HG03558 (cell line): ENCODE measurements at regions not wholly inside any gene's neighbourhood (a gene's known extent, or its start where the extent isn't known, plus 50 kb on each side); places are given as distances from the start of the nearest gene placed in this dataset.
A peak's percentile ranks its signal among the peaks of the same experiment; 100 is the strongest.
"Not testable (repeated sequence)": the region's sequence is repeated elsewhere in the genome, so short reads cannot be mapped to it uniquely, and the experiment has no call there.

Experiments
- ATAC-seq: cut with Tn5 transposase; IDR thresholded peaks from one replicate; pipeline ENCODE4 v1.9.1; 2021; ENCODE audit warnings: moderate number of reproducible peaks; ENCODE audit not compliant: unreplicated experiment; ENCODE audit errors: extremely low read depth

DNA sequence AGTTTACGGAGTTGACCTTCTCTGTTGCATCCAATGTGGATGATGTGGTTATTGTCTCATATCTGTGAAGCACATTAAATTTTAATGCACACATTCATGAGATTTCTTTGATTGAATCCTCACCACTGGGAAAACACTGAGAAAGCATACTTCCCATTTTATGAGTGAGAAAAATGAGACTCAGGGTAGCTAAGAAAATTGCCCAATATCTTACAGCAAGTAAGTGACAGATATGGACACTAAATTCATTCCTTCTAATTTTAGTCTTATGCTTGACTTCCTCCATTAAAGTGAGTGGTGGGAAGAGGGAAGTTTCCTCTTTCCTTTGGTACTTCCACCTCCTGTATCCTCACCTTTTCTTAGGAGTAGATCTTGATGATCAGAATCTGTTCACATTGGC lies 504.8 kb upstream of the BOD1L1 start:
- no peak for ATAC-seq

DNA sequence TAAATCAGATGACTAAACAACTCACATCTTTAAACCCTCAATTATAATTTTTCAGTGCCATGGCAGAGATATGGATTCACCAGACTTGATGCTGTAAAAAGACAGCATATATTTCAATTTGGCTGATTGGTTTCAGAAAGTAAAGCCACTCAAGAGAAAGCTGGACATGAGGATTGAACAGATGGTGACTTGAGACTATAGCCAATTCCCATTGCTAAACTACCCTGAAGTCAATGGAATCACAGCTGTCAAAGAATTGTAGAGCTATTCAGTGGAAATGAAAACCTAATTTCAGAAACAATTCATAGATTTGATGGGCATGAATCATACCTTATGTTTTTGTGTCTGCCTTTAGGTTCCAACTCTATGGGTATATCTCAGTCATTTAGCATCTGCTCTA lies 510.6 kb upstream of the BOD1L1 start:
- no peak for ATAC-seq

DNA sequence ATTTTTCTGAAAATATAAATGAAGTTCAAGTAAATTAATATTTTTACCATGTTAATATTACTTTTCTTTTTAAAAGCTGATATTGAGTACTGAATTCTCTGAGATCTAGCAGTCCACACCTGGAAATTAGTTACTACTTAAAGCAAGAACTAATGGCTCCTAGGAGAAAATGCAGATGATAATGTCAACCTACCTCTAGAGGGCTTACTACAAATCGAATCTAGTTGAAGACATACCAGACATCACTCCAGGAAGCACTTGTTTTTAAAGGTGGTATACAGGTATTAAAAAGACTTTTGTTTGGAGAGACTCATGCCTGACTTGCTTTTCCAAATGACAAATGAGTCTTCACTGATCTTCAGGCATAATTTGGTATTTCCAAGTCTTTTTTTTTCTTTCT lies 516.4 kb upstream of the BOD1L1 start:
- ATAC-seq: no peak

GRCh38 chr4:14149176-14150053 lies 521.9 kb upstream of the BOD1L1 start:
- no peak for ATAC-seq

DNA sequence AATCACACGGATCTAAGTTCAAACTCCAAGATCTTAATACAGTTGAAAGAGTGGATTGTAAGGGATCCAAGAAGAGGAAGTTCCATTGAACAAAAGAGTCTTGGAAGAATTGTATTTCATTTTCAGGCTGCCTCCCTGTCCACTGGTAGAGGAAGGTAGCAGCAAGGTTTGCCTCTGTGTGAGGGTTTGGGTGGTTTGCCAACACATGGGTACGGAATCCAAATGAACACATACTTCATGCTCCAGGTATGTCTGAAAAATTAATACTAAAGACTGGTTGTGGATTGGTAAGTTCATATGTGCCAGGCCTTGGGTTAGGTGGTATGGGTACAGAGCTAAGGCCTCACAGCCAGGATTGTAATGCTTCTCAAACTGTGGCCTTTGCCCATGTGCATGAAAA lies 523.6 kb upstream of the BOD1L1 start:
- ATAC-seq: no peak

GRCh38 chr4:14152834-14153519 lies 525.5 kb upstream of the BOD1L1 start:
- ATAC-seq: peak; percentile 67

DNA sequence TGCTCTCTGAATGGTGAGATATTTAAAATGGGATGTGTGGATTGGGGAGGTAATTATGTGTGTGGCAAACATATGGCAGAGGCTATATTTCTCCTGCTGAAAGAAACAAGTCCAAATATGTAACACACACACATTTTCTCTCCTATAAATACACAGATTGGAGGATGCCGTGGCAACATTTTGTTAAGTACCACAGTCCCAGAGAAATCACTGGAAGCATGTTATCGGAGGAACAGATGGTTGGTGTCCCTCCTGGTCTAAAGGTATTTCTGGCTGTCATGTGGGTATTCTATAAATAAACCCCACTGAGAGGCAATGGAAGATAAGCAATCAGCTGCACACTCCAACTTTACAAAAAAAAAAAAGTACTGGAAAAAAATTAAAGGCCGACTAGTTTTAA lies 528.3 kb upstream of the BOD1L1 start:
- ATAC-seq: no peak

- peak; percentile 41 for ATAC-seq
These were observed 529.7 kb upstream of the BOD1L1 start for GRCh38 chr4:14157262-14157661.

GRCh38 chr4:14165222-14165920 lies 537.8 kb upstream of the BOD1L1 start:
- ATAC-seq: peak; percentile 96

GRCh38 chr4:14167876-14168510 lies 540.5 kb upstream of the BOD1L1 start:
- ATAC-seq: no peak

DNA sequence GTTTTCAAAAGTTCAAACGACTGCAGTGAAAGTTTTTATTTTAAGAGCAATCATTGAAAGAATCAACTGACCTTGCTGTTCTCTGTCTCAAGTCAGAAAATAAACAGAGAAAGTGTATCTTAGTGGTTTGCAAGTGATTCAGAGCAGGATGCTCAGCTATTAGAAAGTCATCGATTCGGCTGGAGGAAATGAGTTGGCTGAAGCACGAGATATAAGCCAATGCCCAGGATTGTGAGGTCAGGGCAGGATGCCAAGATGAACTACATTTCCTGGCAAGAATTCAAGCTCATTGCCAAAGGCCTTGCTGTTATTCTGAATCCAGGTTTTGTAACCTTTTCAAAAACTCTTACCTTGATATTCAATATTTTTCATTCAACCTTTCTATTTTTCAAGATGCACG lies 541.4 kb upstream of the BOD1L1 start:
- ATAC-seq: peak; percentile 55

- no peak for ATAC-seq
These were observed 541.9 kb upstream of the BOD1L1 start for GRCh38 chr4:14169460-14169859.

GRCh38 chr4:14169940-14170339 lies 542.4 kb upstream of the BOD1L1 start:
- ATAC-seq: not testable (repeated sequence)

- ATAC-seq: no peak
These were observed 549.1 kb upstream of the BOD1L1 start for GRCh38 chr4:14176613-14177012.

DNA sequence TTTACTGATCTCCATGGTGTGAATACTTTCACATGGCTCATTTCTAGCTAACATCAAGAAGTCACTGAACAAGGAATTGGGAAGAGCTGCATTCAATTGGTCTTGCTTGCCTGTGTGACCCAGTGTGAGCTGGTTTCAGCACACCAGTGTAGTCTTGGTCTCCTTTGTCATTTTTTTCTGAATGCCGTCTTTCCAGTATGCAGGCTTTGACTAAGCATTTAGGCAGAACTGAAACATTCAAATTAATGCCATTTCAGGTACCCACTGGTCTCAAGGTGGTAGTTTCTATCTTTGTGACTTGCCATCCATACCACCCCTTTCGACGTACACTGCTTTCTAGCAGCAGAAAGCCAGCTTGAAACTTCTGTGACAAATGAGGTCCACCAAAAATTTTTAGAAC lies 550.5 kb upstream of the BOD1L1 start:
- peak; percentile 91 for ATAC-seq

DNA sequence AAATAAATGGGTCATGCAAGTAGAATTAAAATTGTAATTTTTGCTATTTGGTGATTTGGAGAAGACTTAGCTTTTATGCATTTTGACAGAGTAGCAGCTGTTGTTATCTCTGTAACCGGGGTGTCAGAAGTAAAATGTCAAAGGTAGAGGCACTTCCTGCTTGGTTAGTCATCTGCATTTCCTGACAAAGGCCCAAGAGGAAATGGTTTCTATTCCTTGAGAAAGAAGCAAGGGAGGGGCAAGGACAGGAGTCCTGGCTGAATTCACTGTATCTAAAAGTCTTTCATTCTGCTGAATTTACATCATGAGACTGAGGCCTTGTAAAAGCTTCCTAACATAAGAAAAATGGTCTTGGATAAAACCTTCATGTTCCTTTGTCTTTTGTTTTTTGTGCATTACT lies 550.9 kb upstream of the BOD1L1 start:
- ATAC-seq: peak; percentile 35

- no peak for ATAC-seq
These were observed 552.6 kb upstream of the BOD1L1 start for GRCh38 chr4:14180166-14180565.

GRCh38 chr4:14180983-14181601 lies 553.6 kb upstream of the BOD1L1 start:
- no peak for ATAC-seq

DNA sequence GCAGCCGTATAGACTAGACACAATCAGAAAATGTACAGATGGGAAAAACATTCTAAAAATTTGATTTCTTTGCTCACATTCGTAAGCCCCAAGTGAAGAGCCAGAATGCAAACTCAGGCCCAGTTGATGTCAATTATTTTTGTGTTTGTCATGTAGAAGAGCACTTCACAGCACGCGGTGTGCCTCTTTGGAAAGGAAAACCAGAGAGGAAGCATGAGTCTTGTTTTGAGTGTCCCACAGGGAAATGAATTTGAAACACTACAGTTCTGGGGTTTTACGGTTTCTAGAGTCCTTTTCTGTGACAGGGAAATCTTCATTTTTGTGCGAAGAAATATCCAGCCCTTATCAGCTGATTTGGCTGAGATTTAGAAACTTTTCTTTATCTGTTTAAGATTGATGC lies 554.6 kb upstream of the BOD1L1 start:
- no peak for ATAC-seq

DNA sequence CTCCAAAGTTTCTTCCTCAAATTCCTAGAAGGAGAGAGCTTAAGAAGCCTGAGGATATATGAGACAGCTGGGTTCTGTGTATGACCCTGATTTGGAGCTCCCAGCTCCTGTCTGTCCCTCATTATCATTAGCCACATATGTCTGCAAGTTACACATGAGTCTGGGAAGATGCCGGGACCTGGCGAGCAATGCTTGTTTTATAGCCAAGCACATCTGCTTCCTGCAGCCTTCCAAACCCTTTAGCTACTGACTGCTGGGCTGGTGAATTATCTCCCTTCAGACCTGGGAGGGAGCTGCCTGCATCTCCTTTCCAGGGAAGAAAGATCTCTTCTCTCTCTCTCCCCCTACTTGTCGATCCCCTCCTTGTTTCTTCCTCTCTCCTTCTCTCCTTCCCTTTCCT lies 556.7 kb upstream of the BOD1L1 start:
- no peak for ATAC-seq
